ENCODE measurements at regions not wholly inside any gene's neighbourhood (a gene's known extent, or its start where the extent isn't known, plus 50 kb on each side); places are given as distances from the start of the nearest gene placed in this dataset.

DNA sequence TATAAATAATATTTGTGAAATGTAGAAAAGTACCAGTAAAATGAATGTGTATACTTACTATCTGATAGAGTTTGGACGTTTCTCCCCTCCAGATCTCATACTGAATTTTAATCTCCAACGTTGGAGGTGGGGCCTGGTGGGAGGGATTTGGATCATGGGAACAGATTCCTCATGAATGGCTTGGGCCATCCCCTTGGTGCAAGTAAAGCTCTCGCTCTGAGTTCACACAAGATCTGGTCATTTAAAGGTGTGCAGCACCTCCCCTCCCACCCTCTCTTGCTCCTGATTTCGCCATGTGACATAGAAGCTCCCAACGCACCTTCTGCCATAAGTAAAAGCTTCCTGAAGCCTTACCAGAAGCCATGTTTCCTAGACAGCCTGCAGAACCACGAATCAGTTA, 219.0 kb downstream of the HACE1 start:
- TF ChIP-seq EZH2phosphoT487 (conservative IDR thresholded peaks at IDR 0.05; ENCODE audit: low read length) = no peak
- TF ChIP-seq, protein P1, sequence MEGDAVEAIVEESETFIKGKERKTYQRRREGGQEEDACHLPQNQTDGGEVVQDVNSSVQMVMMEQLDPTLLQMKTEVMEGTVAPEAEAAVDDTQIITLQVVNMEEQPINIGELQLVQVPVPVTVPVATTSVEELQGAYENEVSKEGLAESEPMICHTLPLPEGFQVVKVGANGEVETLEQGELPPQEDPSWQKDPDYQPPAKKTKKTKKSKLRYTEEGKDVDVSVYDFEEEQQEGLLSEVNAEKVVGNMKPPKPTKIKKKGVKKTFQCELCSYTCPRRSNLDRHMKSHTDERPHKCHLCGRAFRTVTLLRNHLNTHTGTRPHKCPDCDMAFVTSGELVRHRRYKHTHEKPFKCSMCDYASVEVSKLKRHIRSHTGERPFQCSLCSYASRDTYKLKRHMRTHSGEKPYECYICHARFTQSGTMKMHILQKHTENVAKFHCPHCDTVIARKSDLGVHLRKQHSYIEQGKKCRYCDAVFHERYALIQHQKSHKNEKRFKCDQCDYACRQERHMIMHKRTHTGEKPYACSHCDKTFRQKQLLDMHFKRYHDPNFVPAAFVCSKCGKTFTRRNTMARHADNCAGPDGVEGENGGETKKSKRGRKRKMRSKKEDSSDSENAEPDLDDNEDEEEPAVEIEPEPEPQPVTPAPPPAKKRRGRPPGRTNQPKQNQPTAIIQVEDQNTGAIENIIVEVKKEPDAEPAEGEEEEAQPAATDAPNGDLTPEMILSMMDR (IDR thresholded peaks at IDR 0.05; ENCODE audit: insufficient read depth, low read length, poor library complexity, severe bottlenecking) = no peak
